ENCODE measurements at regions not wholly inside any gene's neighbourhood (a gene's known extent, or its start where the extent isn't known, plus 50 kb on each side); places are given as distances from the start of the nearest gene placed in this dataset.

- H3K79me2 ChIP-seq (replicated peaks; ENCODE audit: insufficient read depth, low read length): no peaks in the 10 kb centered on the region
- no peak overlapping the region for H3K9ac ChIP-seq (ENCODE audit: low read length)
- no peaks in the 10 kb centered on the region for H3F3A ChIP-seq (ENCODE audit: insufficient read depth, low read length, poor library complexity, severe bottlenecking)
- no peak overlapping the region for H3K4me2 ChIP-seq (ENCODE audit: low read length)
- H4K20me1 ChIP-seq (ENCODE audit: insufficient read depth): no peaks in the 10 kb centered on the region
- H3K4me3 ChIP-seq (ENCODE audit: low read length): no peak overlapping the region
- H3K9me3 ChIP-seq (ENCODE audit: low read length): no peaks in the 10 kb centered on the region
- no peaks in the 10 kb centered on the region for H3K9me2 ChIP-seq (ENCODE audit: insufficient read depth, low read length)
- no peak overlapping the region for H2AFZ ChIP-seq (ENCODE audit: low read depth, low read length)
- TF ChIP-seq EZH2 (IDR thresholded peaks at IDR 0.05; ENCODE audit: borderline replicate concordance, insufficient read depth, low read length, poor library complexity, severe bottlenecking) (no peak), MXI1 (conservative IDR thresholded peaks at IDR 0.05; ENCODE audit: poor library complexity, severe bottlenecking) (no peak), SMC3 (conservative IDR thresholded peaks at IDR 0.05; ENCODE audit: poor library complexity) (no peak), POLR2AphosphoS5 (IDR thresholded peaks at IDR 0.05) (no peak), TAF1 (IDR thresholded peaks at IDR 0.05; ENCODE audit: low read depth) (no peak), CTCF (IDR thresholded peaks at IDR 0.05; ENCODE audit: poor library complexity, severe bottlenecking) (no peak), RAD21 (conservative IDR thresholded peaks at IDR 0.05) (no peak), EP300 (conservative IDR thresholded peaks at IDR 0.05; ENCODE audit: poor library complexity, severe bottlenecking) (no peak)
- TF ChIP-seq, protein P1, sequence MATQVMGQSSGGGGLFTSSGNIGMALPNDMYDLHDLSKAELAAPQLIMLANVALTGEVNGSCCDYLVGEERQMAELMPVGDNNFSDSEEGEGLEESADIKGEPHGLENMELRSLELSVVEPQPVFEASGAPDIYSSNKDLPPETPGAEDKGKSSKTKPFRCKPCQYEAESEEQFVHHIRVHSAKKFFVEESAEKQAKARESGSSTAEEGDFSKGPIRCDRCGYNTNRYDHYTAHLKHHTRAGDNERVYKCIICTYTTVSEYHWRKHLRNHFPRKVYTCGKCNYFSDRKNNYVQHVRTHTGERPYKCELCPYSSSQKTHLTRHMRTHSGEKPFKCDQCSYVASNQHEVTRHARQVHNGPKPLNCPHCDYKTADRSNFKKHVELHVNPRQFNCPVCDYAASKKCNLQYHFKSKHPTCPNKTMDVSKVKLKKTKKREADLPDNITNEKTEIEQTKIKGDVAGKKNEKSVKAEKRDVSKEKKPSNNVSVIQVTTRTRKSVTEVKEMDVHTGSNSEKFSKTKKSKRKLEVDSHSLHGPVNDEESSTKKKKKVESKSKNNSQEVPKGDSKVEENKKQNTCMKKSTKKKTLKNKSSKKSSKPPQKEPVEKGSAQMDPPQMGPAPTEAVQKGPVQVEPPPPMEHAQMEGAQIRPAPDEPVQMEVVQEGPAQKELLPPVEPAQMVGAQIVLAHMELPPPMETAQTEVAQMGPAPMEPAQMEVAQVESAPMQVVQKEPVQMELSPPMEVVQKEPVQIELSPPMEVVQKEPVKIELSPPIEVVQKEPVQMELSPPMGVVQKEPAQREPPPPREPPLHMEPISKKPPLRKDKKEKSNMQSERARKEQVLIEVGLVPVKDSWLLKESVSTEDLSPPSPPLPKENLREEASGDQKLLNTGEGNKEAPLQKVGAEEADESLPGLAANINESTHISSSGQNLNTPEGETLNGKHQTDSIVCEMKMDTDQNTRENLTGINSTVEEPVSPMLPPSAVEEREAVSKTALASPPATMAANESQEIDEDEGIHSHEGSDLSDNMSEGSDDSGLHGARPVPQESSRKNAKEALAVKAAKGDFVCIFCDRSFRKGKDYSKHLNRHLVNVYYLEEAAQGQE (IDR thresholded peaks at IDR 0.05; ENCODE audit: borderline replicate concordance): no peak
- no peak overlapping the region for H3K27ac ChIP-seq (ENCODE audit: low read length)
- no peaks in the 10 kb centered on the region for H3K36me3 ChIP-seq (ENCODE audit: insufficient read depth, low read length)
- no peaks in the 10 kb centered on the region for H3K27me3 ChIP-seq (ENCODE audit: insufficient read depth, low read depth, low read length)
Measured at GRCh38 chr2:71933467-71934319, 214.0 kb downstream of the CYP26B1 start.

- Histone ChIP-seq H4K20me1 (ENCODE audit: insufficient read depth) (no peaks in the 10 kb centered on the region), H3K4me3 (ENCODE audit: low read length) (no peak overlapping the region), H3K9ac (ENCODE audit: low read length) (no peak overlapping the region), H3K79me2 (replicated peaks; ENCODE audit: insufficient read depth, low read length) (no peaks in the 10 kb centered on the region), H3K9me2 (ENCODE audit: insufficient read depth, low read length) (no peaks in the 10 kb centered on the region), H3K4me2 (ENCODE audit: low read length) (no peak overlapping the region), H2AFZ (ENCODE audit: low read depth, low read length) (no peak overlapping the region), H3K27ac (ENCODE audit: low read length) (no peak overlapping the region), H3K9me3 (ENCODE audit: low read length) (no peaks in the 10 kb centered on the region), H3F3A (ENCODE audit: insufficient read depth, low read length, poor library complexity, severe bottlenecking) (no peaks in the 10 kb centered on the region), H3K27me3 (ENCODE audit: insufficient read depth, low read depth, low read length) (no peaks in the 10 kb centered on the region), H3K36me3 (ENCODE audit: insufficient read depth, low read length) (no peaks in the 10 kb centered on the region)
- TF ChIP-seq SMC3 (conservative IDR thresholded peaks at IDR 0.05; ENCODE audit: poor library complexity) (no peak), EP300 (conservative IDR thresholded peaks at IDR 0.05; ENCODE audit: poor library complexity, severe bottlenecking) (no peak), POLR2AphosphoS5 (IDR thresholded peaks at IDR 0.05) (no peak), CTCF (IDR thresholded peaks at IDR 0.05; ENCODE audit: poor library complexity, severe bottlenecking) (no peak), TAF1 (IDR thresholded peaks at IDR 0.05; ENCODE audit: low read depth) (no peak), MXI1 (conservative IDR thresholded peaks at IDR 0.05; ENCODE audit: poor library complexity, severe bottlenecking) (no peak), EZH2 (IDR thresholded peaks at IDR 0.05; ENCODE audit: borderline replicate concordance, insufficient read depth, low read length, poor library complexity, severe bottlenecking) (no peak), RAD21 (conservative IDR thresholded peaks at IDR 0.05) (no peak)
- TF ChIP-seq, protein P1 (IDR thresholded peaks at IDR 0.05; ENCODE audit: borderline replicate concordance): no peak
Measured at GRCh38 chr2:71932780-71933466, 214.7 kb downstream of the CYP26B1 start.

Measured in neural cell (in vitro differentiated cells).